ENCODE measurements at regions not wholly inside any gene's neighbourhood (a gene's known extent, or its start where the extent isn't known, plus 50 kb on each side); places are given as distances from the start of the nearest gene placed in this dataset.

DNA sequence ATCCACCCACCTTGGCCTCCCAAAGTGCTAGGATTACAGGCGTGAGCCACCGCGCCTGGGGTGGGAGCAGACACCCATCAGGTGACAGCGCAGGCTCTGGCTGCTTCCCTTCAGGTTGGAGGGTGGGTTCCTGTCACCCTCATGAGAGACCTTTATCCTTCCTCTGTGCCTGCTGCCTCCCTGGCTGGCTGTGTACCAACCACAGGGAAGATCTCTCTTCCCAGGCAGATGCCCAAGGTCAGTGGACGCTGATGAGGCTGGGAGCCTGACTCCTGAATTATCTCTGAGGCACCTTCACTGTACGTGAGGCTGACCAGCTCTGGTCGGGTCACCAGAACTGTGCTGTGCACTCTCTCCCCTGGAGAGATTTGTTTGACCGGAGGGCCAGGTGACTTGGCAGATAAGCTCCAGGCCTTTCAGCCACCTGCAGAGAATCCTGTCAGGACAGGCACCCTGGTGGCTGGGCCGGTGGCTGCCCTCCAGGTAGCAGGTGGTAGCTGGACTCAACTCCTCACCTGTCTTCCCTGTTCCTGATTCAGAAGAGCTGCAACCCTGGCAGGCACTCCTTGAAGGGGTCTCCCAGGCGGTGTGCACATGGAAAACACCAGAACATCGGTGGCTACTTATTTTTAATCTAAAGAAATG lies 251.9 kb downstream of the GLRX3 start:
- no peak overlapping the region for H3K4me3 ChIP-seq (ENCODE audit: low read depth, low read length)
- no peak for DNase-seq (ENCODE audit: low read depth)
- TF ChIP-seq CTCF (conservative IDR thresholded peaks at IDR 0.05; ENCODE audit: low read depth, low read length) = no peak

DNA sequence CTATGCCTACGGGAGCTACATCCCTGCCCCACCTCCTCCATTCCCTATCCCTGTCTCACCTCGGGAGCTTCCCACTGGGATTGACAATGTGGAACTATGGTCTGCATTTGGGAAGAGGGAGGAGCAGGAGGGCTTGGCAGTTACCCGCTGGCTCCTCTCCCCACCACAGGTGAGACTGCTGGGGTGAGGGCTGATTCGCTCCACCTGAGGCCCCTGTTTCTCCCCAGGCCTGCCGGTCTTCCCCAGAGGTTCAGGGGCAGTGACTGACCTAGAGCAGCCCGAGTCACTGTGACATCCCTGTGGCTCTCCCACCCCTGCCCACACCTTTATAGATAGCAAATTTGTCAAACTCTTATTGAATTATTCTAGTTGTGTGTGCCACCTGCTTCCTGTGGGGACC lies 252.6 kb downstream of the GLRX3 start:
- DNase-seq (ENCODE audit: low read depth) = no peak
- no peak overlapping the region for H3K4me3 ChIP-seq (ENCODE audit: low read depth, low read length)
- no peak for TF ChIP-seq CTCF (conservative IDR thresholded peaks at IDR 0.05; ENCODE audit: low read depth, low read length)

GRCh38 chr10:130389906-130390305 lies 253.7 kb downstream of the GLRX3 start:
- H3K4me3 ChIP-seq (ENCODE audit: low read depth, low read length) = no peak overlapping the region
- TF ChIP-seq CTCF (conservative IDR thresholded peaks at IDR 0.05; ENCODE audit: low read depth, low read length) = no peak
- DNase-seq (ENCODE audit: low read depth) = no peak

- no peak overlapping the region for H3K4me3 ChIP-seq (ENCODE audit: low read depth, low read length)
- no peak for DNase-seq (ENCODE audit: low read depth)
- TF ChIP-seq CTCF (conservative IDR thresholded peaks at IDR 0.05; ENCODE audit: low read depth, low read length) = no peak
These were observed 255.8 kb downstream of the GLRX3 start for GRCh38 chr10:130392031-130392430.

GRCh38 chr10:130393342-130393741 lies 257.2 kb downstream of the GLRX3 start:
- no peak for TF ChIP-seq CTCF (conservative IDR thresholded peaks at IDR 0.05; ENCODE audit: low read depth, low read length)
- DNase-seq (ENCODE audit: low read depth) = no peak
- H3K4me3 ChIP-seq (ENCODE audit: low read depth, low read length) = no peak overlapping the region

DNA sequence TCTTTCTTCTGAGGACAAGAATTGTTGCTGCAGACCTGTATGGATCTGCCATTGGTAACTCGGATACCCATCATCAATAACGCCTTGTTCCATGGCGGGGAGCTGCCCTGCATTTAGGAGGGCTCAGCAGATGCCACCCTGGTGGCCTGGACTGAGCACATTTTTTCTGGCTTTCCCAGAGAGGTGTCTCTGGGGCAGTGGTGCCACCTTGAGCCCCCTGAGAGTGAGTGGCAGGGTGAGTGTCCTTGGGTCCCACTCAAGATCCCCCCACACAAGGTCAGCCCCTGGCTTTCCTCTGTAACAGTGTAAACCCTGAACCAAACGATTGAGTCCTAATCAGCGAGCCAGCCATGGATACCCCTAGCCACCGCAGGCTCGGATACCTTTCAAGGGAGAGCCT lies 258.6 kb downstream of the GLRX3 start:
- DNase-seq (ENCODE audit: low read depth) = no peak
- no peak overlapping the region for H3K4me3 ChIP-seq (ENCODE audit: low read depth, low read length)
- no peak for TF ChIP-seq CTCF (conservative IDR thresholded peaks at IDR 0.05; ENCODE audit: low read depth, low read length)

GRCh38 chr10:130395248-130395936 lies 259.2 kb downstream of the GLRX3 start:
- TF ChIP-seq CTCF (conservative IDR thresholded peaks at IDR 0.05; ENCODE audit: low read depth, low read length) = no peak
- no peak for DNase-seq (ENCODE audit: low read depth)
- H3K4me3 ChIP-seq (ENCODE audit: low read depth, low read length) = no peak overlapping the region

Measured in epithelial cell of proximal tubule (primary cell).